ENCODE measurements at regions not wholly inside any gene's neighbourhood (a gene's known extent, or its start where the extent isn't known, plus 50 kb on each side); places are given as distances from the start of the nearest gene placed in this dataset.

GRCh38 chr21:16363100-16363499 lies 633.3 kb downstream of the USP25 start:
- DNase-seq (ENCODE audit: low read depth): no peak

DNA sequence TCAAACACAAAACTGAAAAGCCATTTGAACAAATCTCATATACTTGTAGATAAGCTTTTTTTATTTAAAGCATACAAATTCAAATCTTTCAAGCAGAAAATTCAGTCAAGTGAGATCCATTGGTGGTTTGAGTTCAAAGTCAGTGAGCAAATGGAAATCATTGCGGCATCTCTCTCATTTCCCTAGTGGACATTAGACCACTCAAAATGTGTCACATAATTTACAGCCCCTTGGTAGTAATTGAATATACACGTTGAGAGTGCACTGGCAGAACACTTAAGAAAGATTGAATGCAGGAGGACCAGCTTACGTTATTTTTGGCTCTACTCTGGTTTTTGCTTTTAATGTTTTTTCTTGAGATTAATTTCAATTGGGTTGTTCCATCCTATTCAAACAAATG lies 633.7 kb downstream of the USP25 start:
- no peak for DNase-seq (ENCODE audit: low read depth)

GRCh38 chr21:16366207-16366606 lies 636.4 kb downstream of the USP25 start:
- no peak for DNase-seq (ENCODE audit: low read depth)

DNA sequence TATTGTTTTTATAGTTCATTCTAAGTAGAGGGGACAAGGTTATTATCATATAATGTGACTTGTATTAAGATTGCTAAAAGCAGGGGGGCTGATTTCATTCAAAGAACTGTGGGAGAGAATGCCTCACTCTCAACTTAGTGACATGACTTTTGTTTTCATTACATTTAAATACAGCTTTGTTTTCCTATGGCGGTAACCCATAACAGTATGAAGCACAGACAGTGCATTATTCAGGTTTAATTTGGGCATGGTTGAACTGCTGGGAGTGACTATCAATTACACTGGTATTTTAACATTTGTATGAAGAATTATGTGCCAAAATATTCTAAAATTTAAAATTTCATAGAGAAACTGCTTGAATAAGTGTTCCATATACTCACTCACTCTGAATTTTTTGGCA lies 637.3 kb downstream of the USP25 start:
- no peak for DNase-seq (ENCODE audit: low read depth)

- DNase-seq (ENCODE audit: low read depth): no peak
Measured at GRCh38 chr21:16370186-16370585, 640.4 kb downstream of the USP25 start.

DNA sequence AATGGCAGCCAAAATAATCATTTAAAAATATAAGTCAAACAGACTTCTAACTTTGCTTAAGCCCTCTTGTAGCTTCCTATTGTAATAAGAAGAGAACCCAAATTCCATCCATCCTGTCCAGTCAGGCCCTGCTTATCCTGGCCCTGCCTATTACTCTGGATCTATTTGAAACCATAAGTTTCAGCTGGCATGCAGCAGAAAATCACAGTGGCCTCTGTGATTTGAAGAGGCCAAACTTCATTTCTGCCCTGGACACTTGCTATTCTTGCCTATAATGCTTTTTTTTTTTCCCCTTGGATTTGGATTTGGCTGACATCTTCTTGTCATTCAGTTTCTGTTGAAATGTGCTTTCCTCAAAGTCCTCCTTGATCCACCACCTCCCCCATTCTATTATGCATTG lies 642.8 kb downstream of the USP25 start:
- DNase-seq (ENCODE audit: low read depth): no peak

DNA sequence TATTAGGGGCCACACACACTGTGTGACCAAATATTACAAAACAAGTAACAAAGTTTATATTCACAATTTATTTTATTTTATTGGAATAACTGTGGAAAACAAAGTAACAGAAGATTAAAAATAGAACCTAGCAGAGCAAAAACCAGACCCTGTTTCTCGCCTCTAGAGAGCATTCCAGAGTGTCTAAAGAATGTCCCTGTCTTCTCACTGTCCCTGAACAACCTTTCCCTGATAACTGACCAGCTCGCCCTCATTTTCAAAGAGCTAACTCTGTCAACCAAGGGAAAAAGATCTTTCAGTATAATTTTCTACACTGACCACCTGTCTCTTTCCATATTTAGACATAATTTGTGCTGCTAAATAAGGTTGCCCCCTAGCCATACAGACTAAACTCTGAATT lies 646.9 kb downstream of the USP25 start:
- no peak for DNase-seq (ENCODE audit: low read depth)

DNA sequence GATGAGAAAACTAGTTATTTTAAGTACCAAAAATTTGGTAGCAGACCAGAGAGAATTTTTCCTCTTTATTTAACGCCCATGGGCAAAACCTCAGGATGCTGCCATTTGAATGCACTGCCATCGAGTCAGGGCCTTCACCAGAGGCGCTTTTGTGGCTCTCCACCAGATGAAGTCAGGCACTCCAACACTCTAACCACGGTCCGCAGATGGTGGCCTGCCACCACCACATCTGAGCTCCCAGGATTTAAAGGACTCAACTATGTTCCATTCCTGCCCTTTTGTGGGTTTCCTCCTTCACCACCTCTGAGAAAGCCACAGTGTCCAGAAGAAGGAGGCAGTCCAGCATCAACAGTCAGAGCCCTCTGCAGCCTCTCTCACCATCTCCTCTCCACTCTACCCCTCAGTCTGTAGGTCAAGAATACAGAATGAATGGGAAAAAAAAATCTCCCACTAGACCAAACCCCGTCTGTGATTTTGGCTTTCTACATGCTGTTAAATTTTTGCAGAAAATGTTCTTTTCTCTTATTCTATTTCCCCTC lies 647.4 kb downstream of the USP25 start:
- DNase-seq (ENCODE audit: low read depth): no peak

DNA sequence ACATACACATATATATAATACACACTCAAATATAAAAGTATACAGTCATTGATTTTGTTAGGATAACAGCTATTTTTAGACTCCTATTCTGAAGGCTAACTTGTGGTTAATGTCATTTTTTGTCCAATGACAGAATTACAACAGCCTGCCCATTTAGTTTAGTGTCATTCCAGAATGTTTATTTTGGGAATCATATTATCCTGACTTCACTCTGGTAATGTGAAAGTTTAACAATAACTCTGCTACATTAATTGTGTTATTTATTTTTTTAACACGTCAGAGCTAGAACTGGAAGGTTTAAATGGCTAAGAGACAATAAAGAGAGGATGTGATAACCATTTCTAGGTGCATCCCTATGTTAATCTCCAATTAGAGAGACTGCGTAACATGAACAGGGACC lies 648.1 kb downstream of the USP25 start:
- no peak for DNase-seq (ENCODE audit: low read depth)

DNA sequence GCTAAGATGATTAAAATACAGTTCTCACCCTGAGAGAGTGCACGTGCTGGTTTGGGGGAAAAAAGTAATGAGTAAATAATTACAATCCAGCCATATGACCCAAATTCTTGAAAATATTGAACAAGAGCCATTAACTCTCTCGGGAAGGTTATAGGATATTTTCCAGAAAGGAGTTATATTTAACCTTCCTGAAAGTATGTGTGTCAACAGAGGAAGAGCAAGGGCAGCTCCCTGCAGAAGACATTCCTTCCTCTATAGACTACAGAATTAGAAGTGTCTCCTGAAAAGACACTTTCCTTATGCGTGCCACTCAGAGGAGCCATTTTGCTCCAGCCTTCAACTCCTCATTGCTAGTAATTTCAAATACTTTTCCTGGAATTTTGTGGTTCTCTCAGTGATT lies 648.7 kb downstream of the USP25 start:
- no peak for DNase-seq (ENCODE audit: low read depth)

DNA sequence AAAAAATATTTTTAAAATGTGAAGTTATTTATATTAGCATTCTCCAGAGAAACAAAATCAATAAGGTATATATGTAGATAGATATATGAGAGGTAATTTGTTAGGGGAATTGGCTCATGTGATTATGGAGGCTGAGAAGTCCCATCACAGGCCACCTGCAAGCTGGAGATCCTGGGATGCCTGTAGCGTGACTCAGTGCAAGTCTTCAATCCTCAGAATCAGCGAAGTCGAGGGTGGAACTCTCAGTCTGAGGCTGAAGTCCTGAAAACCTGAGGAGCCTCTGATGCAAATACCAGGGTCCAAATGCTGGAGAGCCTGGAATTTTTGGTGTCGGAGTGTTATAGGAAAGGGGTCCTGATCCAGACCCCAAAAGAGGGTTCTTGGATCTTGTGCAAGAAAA lies 658.5 kb downstream of the USP25 start:
- no peak for DNase-seq (ENCODE audit: low read depth)

DNA sequence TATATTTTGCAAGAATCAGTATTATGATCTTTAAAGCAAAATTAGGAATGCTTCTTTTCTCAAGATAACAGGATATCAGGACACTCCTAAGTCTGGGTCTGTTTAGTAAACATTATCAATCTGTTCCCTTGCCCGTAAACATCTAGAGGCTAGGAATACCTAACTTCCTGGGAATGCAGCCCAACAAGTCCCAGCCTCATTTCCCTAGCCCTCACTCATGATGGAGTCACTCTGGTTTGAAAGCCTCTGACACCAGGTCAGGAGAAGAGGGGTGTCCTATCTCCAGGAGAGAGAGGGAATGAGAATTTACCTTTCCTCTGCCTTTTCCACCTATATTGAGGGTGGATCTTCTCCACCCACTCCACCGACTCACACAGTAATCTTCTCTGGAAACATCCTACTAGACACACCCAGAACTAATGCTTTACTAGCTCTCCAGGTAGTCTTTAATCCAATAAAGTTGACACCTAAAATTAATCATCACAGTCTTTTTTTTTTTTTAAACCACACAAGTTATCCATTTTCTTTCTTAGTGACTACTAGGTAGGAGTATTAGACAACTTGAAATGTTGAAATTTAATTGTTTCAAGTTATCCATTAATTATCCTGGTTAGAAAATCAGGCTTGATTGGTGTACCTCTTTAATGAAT lies 659.3 kb downstream of the USP25 start:
- no peak for DNase-seq (ENCODE audit: low read depth)

GRCh38 chr21:16389643-16390042 lies 659.9 kb downstream of the USP25 start:
- no peak for DNase-seq (ENCODE audit: low read depth)

- no peak for DNase-seq (ENCODE audit: low read depth)
Measured at GRCh38 chr21:16395285-16395684, 665.5 kb downstream of the USP25 start.

- DNase-seq (ENCODE audit: low read depth): no peak
Measured at GRCh38 chr21:16402752-16403151, 673.0 kb downstream of the USP25 start.

GRCh38 chr21:16404776-16405175 lies 675.0 kb downstream of the USP25 start:
- DNase-seq (ENCODE audit: low read depth): no peak

- DNase-seq (ENCODE audit: low read depth): peak; percentile 41
Measured at GRCh38 chr21:16406355-16406754, 676.6 kb downstream of the USP25 start.

DNA sequence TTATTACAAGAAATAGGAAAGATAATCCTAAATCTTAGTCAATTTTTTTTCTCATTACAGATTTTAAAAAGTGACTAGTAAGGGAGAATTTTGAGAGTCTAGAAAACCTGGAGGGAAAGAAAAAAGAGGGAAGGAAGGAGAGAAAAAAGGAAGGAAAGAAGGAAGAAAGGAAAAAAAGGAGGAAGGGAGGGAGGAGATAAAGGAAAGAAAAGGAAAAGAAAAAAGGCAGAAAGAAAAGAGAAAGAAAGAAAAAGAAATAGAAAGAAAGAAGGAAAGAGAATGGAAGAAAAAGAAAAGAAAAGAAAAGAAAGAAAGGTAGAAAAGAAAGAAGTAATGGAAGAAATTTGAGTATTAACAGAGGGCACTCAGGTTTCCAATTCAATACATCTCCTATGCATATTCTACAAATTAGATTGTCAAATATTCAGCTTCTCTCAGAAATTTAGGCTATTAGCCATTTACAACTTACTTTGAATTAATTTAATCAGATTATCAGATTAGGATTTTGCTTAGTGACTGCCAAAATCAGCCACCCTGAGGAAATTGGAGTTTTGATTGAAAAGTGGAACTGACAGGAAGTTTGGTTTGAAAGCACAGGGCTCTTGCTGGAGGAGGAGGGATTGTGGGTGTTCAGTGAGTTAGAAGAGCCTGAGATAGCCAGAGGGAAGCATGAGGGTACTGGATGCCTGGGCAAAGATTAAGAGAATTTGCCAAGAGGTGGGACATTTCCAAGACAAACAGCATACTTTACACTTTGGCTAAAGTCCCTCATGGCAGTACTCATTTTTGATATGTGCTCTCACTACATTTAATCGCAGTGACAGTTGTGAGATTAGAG lies 677.8 kb downstream of the USP25 start:
- peak; percentile 17 for DNase-seq (ENCODE audit: low read depth)

DNA sequence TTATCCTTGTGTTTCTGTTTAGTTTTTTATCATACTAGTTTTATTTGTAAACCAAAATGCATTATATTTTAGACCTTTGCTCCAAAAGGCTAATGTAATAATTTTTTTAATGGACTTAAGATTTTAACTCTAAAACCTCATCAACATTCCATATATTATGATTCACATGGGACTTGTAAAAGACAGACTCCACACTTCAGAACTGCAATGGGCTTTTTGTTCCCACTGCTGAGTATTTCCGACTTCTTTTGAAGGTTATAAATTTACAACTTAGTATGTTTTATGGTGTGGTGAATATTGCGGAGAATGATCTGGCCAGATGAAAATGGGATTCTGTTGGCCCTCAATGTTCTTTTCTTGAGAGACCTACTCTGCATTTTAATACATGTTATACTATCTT lies 678.5 kb downstream of the USP25 start:
- no peak for DNase-seq (ENCODE audit: low read depth)

GRCh38 chr21:16409352-16409751 lies 679.6 kb downstream of the USP25 start:
- no peak for DNase-seq (ENCODE audit: low read depth)

- no peak for DNase-seq (ENCODE audit: low read depth)
Measured at GRCh38 chr21:16418226-16418625, 688.4 kb downstream of the USP25 start.

- DNase-seq (ENCODE audit: low read depth): no peak
Measured at GRCh38 chr21:16418642-16419041, 688.9 kb downstream of the USP25 start.

DNA sequence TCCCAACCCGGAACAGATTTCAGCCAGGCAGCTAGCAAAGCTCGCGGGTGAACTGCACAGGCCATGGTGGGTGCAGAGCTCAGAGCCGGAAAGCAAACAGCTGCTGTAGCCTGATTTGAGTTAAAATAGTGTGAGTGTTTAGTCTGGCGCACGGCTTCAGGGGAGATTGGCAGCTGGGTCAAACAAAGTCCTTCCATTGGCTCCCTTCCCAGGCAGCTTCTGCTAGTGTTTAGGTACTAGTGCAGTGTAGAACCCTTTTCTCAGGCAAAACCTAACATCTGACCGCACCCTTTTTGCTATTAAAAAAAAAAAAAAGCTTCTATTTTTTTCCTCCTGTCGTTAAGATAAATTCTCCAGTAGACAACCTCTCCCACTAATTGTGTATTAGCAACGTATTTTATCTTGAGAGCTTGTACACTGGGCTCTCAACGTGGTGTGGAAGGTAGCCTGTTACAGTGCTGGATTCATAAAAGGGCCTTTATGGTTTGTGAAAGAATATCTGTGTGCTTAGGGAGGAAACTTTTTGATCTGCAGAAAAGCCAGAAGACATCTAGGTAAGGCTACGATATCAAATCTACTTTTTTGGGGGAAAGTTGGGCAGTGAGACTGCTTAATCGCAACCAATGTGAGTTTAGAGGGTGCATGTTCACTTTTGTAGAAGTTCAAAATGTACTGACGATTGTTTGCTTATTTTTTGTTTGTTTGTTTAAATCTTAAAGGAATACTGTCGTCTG lies 689.6 kb downstream of the USP25 start:
- peak; percentile 70 for DNase-seq (ENCODE audit: low read depth)

Data from CMK (cell line).